PC-9 (cell line): ENCODE measurements at regions not wholly inside any gene's neighbourhood (a gene's known extent, or its start where the extent isn't known, plus 50 kb on each side); places are given as distances from the start of the nearest gene placed in this dataset.

ENCODE experiments used
- CTCF ChIP-seq: fragments of 200-600 bp; sonication (generic); conservative IDR thresholded peaks from 2 replicates; pipeline ENCODE4 v1.6.1; 2017; ENCODE audit warnings: mixed run types, antibody characterized with exemption, mild to moderate bottlenecking, moderate library complexity
- EZH2 ChIP-seq: fragments of 200-600 bp; sonication (generic); IDR thresholded peaks from 2 replicates; pipeline ENCODE4 v1.8.0; 2017; ENCODE audit warnings: antibody characterized with exemption, low read depth

DNA sequence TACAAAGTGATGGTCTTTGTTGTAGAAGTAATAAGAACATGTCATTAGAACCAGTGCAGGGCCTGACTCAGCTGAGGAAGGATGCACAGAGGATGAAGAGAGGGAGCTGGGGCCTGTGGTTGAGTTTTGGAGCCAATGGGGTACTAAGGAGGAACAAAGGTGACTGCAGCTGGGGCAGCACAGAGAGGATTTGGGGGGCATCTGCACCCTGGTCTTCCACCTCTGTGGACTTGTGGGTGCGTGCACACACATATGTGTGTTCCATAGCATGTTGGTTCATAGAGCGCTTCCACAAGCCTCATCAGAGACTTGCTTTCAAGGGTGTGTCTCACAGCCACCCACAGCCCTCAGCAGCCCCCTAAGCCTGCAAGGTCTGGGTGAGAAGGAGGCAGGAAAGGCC, 650.3 kb upstream of the MGMT start:
- TF ChIP-seq CTCF (no peak), EZH2 (no peak)
